DND-41 (cell line): ENCODE measurements at regions not wholly inside any gene's neighbourhood (a gene's known extent, or its start where the extent isn't known, plus 50 kb on each side); places are given as distances from the start of the nearest gene placed in this dataset.

Experiments used
- CTCF ChIP-seq: IDR thresholded peaks from 2 replicates; pipeline ENCODE4 v1.5.1; 2012; ENCODE audit warnings: borderline replicate concordance, low read length, moderate library complexity, mild to moderate bottlenecking; ENCODE audit not compliant: poor library complexity, severe bottlenecking; ENCODE audit errors: extremely low read depth
- EZH2 ChIP-seq: IDR thresholded peaks from 3 replicates; pipeline ENCODE4 v1.6.1; 2012; ENCODE audit warnings: borderline replicate concordance, low read depth, mild to moderate bottlenecking, moderate library complexity, low read length, inconsistent platforms; ENCODE audit not compliant: severe bottlenecking

- TF ChIP-seq CTCF (no peak), EZH2 (no peak)
Measured at GRCh38 chr14:98545181-98545580, 726.8 kb downstream of the BCL11B start.
